ENCODE measurements at regions not wholly inside any gene's neighbourhood (a gene's known extent, or its start where the extent isn't known, plus 50 kb on each side); places are given as distances from the start of the nearest gene placed in this dataset.

DNA sequence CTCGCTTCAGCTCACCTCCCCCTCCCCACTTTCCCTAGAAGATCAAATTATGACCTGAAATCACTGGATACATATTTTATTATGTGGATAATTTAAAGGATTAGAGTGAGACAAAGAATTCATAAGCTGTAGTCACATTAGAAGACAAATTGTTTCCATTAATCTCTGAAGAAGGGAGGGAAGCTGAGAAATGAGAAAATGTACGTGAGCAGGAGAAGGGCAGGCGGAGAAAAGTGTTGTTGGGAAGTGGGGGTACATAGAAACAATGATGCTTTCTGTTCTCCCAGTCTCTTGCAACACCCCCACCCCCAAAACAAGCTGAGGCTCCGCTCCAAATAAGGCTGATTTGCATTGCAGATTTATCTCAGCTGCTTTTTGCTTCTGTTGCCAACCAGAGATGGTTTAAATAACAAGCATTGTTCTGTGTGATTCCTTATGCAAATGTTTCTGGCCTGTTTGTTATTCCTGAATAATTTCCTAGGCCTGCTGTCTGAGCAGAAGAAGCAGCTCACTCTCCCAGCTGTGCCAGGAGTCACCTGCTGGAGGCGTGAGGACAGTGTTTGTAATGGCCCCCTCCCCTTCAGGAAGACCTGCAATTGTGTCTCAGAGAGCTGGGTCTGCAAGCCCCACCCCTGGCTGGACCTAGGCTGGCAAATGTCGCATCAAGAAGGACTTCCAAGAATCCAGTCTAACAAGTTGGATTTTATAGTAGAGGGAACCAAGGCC is 121.8 kb upstream of the TNR start:
- FAIRE-seq (no peak), DNase-seq (ENCODE audit: low spot score) (no peak)

DNA sequence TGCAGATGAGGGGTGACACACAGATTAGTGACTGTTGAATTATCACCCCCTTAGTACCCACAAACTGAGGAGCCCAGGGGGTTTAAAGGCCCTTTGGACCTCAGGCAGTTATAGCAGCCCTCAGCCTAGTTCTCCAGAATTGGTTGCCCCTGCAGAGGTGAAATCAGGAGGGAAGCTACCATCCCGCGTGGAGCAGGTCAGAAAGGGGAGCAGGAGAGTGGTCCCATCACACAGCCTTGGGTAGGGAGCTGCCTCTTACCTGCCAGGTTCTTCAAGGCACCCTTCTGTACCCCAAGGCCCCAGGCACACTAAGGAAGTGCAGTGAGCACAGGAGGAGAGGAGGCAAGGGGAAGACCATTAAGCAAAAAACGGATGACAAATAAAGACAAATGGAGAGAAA is 121.2 kb upstream of the TNR start:
- FAIRE-seq (no peak), DNase-seq (ENCODE audit: low spot score) (no peak)

DNA sequence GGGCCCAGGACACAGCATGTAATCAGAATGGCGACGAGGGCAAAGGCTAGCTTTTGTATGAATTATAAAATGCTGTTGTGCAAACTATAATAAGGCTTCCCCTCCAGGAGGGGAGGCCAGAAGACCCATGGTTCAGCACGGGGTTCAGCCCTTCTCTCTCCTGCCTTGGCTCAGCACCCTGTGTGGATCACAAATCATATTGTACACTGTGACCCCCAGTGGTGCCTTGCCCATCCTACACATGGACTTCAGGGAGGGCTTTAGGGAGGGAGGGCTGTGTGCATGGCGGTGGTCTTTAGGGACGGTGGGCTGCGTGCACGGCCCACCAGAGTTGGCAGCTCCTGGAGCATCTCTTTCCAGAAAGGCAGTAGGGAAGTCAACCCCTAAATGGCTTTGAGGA is 120.8 kb upstream of the TNR start:
- DNase-seq (ENCODE audit: low spot score) (no peak), FAIRE-seq (no peak)

DNA sequence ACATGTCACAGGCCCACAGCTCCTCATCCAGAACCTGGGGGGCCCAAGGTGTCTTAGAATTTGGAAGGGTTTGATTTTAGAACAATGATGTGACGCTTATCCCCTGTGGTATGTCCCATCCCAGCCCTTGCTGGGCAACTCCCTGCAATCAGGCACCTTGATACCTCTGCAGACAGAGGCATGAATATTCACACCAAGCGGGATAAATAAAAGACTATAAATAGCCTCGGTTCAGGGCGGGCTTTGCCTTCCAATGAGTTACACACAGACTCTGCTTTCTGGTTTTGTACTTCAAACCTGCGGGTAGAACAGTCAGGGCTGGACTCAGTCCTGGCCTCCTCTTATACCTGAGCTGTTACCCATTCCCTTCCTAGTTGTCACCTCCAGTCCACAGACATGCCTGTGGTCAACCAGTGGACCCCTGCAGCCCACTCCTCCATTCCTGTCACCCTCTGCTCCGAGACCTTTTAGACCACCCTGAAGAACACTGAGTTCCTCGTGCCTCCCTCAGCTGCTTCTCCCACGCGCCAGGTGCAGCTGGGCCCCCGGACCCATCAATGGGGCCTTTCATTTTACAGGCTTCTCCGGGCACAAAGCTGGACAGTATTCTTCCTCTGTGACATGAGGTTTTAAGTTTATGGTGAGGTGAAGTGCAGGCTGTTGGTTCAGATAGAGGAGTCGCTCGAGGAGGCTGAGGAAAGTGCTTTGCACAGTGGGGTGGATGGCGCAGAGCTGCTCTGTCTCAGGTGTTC is 120.1 kb upstream of the TNR start:
- FAIRE-seq (no peak), DNase-seq (ENCODE audit: low spot score) (no peak)

DNA sequence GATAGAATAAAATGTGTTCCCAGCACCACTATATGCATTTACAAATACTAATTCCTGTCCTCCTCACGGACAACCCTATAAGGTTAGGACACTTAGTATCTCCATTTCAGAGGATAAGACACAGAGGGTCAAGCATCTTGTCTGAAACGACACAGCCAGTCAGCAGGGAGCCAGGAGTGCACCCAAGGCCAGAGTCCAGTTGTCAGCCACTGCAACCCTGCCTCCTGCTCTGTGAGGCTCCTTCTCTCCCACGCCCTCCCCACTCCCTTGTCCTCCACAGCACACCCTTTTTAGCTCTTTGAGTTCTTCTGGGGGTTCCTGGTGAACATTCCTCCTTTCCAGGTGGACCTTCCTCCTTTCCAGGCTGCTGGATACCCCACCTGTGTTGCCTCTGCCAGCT is 119.0 kb upstream of the TNR start:
- FAIRE-seq, result no peak

DNA sequence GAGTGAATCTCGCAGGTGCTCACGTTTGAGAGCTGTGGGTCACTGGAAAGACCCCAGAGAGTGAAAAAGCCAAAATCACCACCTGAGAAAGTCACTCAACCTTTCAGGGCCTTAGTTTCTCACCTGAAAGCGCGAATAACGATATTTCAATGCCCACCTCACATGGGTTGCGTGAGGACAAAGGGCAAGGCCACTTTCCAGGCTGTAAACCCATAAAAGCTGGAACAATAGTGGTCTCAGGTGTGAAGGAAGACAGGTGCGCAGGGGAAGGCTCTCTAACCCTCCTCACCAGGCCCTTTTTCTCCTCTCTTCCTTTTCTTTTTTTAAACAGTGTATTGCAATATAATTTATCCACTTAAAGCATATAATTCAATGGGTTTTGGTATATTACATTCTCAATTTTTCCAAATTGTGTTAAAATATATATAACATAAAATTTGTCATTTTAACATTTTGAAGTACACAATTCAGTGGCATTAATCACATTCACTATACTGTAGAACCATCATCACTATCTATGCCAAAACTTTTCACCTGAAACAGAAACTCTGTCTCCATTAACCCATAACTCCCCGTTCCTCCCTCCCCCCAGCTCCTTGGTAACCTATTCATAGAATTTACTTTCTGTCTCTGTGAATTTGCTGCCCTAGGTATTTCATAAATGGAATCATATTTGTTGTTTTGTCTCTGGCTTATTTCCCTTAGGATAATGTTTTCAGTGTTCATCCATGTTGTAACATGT is 118.4 kb upstream of the TNR start:
- DNase-seq (ENCODE audit: low spot score), result no peak
- FAIRE-seq, result no peak

More for the DNA sequence above, 119.0 kb upstream of the TNR start:
- no peak for DNase-seq (ENCODE audit: low spot score)

DNA sequence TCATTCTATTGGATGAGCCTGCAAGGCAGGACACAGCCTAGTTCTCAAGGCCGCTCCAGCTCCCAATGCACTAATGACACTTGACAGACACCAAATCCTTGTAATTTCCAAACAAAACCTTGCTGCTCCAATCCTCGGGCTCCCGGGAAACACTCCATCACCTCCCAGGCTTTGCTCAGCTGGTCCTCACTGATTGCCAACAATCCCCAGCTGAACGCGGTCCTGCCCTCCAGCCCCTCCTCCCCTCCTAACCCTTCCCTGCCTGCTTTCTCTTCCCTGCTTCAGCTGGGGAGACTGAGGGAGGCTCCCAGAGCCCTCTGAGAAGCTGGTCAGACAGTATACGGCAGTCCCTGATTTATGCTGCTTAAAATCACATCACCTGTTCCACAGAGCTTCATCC is 114.4 kb upstream of the TNR start:
- FAIRE-seq (no peak), DNase-seq (ENCODE audit: low spot score) (no peak)

DNA sequence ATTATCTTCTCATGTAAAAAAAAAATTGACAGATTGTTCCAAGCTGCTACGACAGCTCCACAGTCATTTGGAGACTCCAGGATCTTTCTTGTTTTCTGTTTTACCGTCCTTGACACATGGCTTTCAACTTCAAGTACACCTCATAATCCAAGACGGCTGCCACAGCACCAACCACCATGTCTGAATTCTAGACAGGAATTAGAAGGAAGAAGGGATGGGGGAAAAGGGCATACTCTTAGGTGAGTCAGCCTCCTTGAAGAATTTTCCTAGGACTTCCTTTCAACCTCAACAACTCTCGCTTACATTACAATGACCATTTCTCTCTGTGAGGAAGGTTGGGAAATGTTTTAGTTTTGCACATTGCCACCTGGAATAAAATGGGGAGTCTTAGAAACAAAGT is 110.3 kb upstream of the TNR start:
- DNase-seq (ENCODE audit: low spot score), result no peak
- FAIRE-seq, result no peak

DNA sequence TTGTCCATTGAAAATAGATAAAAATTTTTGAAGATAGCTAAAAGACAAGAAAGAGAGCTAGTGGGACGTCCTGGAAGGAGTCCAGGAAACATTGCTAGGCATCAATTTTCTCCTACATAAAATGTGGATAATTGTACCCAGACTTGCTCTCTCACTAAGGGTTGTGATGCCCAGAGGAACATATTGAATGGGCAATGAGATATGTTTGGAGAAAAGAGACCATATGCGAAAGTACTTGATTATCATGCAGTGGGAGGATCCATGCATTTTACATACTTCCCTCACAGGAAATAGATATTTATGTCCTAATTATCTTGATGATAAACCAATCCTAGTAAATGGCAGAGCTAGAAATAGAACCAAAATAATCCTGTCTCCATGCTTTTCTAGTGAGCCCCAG is 108.4 kb upstream of the TNR start:
- DNase-seq (ENCODE audit: low spot score), result no peak
- FAIRE-seq, result no peak

DNA sequence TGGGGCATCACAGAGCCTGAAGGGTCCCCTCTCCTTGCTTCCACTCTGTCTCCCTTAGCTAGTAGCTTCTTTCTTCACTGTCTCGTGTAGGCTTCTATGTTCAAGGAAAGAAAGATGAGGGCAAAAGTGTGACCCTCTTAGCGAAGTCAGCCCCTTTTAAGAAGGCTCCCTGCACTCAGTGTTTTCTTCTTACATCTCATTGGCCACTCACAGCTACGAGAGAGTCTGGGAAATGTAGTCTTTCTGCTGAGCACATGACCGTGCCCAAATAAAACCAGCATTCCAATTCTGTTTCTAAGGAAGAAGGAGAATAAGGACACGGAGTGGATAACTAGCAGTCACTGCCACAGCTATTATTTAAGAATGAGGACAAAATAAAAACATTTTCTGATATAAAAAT is 104.9 kb upstream of the TNR start:
- no peak for FAIRE-seq
- no peak for DNase-seq (ENCODE audit: low spot score)

DNA sequence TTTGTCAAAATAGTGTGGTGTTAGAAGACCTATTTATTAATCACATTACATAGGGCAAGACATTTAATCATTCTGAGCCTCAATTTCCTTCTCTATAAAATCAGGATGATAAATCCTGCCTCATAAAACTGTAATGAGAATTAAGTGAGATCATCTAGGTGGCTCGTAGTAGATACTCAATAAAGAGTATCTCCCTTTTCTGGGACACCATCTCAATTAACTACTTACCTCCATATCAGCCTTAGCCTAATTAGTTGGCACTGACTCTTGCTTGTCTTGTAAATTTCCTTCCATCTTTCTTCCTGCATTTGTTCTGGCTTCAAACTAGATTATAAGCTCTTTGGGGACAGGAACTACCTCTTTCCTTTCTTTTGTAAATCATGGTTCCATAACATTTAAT is 102.6 kb upstream of the TNR start:
- FAIRE-seq (no peak), DNase-seq (ENCODE audit: low spot score) (no peak)

DNA sequence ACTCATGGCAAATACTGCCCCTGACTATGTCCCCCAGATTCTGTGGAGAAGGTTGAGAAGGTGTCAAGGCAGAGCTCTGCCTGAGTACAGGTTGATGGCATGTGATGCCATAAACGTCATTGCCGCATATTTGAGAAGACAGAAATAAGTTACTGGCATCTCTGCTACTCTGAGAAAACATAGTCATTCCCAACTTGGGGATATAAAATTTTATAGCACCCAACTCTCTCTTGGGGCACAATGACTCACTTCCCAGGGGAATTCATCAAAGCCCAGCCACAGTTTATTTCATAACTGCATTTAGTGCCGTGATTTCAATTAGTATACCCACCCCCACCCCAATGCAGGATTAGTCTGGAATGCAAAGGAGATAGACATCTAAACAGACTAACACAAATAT is 101.9 kb upstream of the TNR start:
- DNase-seq (ENCODE audit: low spot score) (no peak), FAIRE-seq (no peak)

DNA sequence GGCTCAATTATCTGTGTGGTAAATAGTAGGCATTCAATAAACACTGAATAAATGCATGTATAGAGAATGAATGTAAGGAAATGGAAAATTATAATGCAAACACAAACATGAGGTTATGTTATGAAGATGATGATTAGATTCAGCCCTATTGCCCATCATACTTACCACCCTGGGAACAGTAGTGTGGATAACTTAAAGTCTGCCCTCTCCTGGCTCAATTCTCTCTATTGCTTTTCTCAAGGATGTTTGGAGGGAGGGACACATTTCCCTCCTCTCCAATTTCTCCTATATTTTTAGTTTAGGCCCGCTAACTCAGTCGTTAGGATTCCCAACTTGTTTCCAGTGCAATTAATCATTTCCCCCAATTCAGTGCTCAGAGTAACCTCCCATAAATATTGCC is 101.5 kb upstream of the TNR start:
- no peak for FAIRE-seq
- no peak for DNase-seq (ENCODE audit: low spot score)

DNA sequence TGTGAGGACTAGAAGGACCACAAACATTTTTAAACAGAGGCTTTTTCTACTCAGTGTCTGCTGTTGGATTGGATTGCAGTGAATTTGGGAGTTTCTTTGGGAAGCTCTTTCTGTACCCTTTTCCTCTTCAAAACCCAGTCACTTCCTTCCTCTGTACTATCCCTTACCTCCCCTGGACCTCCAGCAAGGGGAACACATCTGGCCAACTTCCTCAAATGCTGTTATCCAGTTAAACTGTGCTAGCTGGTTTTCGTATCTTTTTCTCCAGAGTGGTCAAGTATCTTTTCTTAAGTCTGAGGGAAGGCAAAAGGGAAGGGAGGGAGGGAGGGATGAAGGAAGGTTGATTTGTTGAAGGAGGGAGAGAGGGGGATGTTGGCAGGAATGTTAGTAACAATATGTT is 99.2 kb upstream of the TNR start:
- FAIRE-seq (no peak), DNase-seq (ENCODE audit: low spot score) (no peak)

DNA sequence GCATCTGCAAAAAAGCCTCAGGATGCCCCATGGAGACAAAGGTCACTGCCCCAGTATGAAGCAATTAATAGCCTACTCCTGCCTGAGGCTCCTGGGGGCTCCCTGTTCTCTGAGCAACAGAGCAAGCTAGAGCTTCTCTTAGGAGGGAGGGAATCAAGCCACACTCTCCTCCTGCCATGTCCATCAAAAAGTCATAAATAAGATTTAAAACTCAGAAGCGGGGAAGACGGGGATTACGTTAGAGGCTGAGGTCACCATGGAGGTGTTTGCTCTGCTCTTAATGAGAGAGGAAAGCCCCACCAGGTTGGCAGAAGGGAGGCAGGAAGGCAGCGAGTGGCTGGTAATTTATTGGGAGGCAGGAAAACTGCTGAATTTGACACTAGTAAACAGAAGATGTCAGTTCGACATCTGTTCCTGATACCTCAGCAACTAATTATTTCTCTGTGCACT is 98.4 kb upstream of the TNR start:
- no peak for DNase-seq (ENCODE audit: low spot score)
- FAIRE-seq, result no peak

DNA sequence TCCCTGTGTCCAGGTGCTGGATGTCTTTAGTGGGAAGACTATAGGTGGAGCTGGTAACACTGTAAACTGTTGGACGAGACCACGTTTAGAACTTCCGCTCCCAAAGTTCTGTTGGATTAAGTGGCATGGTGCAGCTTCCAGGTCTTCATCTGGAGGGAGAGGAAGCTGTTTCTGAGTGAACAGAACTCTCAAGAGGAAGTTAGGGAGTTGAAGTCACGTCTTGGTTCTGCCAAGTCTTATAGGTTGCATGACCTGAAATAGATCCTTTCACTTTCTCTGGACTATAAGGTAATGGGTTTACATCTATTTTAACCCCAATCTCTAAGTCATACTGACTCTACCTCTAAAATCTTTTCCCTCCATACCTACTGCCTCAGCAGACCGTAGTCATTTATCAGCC is 97.4 kb upstream of the TNR start:
- DNase-seq (ENCODE audit: low spot score), result no peak
- FAIRE-seq, result no peak

DNA sequence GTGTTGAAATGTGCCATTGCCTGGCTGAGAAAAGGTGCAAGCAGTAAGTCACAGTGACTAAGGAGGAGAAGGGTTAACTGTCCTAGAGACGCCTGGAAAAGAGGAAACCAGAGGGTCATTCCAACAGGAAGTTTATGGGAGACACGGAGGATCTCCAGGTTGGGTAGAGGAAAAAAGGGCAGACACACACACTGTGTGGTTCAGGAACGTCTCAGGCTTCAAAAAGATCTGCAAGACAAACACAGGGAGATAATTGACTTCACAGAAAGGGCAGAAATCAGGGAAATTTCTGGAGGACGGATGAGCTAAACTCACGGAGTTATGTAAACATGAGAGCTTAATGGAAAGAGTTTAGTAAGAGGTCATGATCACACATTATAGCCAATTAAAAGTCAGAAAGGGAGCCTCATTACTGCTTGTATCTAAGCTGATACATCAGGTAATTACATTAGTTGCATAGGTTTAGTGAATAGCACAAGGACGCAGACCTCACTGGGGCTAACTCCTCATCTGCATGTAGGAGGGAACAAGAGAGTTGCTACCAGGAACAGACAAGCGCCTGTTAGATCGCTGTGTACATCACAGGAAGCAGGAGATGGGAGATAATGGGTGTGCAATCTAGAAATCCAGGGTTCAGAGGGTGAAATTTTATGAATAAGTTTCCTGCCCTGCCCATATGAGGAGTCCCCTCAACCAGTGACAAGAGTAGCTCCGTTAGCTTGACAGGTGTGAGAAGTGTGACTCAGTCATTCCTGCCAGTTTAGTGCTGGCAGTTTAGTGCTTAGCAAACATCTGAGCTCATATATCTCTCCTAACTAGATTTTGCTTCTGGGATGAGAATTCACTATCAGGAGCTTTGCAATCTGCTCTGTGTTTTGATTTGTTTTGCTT is 96.6 kb upstream of the TNR start:
- FAIRE-seq, result no peak
- DNase-seq (ENCODE audit: low spot score), result peak; percentile 23

DNA sequence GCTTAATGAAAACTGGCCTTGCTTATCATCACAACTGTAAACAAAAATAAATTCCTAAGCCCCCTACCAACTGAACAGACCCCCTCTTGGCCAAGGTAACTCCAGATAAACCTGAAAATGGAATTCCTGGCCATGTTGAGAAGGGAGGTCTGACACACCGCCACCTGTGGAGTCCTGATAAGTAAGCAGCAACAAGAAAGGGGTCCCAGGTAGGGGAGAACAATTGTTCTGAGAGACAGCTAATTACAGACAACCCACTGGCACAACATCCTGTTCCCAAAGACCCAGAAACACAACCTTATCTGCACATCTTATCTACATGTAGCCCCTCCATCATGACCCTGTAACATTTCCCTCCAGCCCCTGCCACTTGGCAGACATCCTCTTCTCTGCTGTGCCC is 91.2 kb upstream of the TNR start:
- no peak for DNase-seq (ENCODE audit: low spot score)
- no peak for FAIRE-seq

DNA sequence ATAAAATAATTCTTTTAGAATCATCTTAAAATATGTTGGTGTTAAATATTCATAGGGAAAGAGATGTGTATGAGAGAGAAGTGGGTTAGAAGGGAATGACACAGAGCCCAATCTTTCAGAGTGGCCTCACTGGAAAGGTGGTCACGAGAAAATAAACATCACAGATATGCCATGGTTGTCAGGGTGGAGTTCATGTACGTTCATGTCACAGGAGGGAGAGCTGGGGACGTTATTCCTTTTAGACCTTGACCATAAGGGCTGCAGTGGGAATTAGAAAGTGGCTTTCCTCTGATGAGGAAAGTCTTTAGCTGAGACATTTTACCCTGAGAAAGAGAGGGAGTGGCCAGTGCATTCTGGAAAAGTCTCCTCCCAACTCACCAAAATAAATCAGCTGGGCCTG is 90.6 kb upstream of the TNR start:
- no peak for DNase-seq (ENCODE audit: low spot score)
- FAIRE-seq, result no peak

DNA sequence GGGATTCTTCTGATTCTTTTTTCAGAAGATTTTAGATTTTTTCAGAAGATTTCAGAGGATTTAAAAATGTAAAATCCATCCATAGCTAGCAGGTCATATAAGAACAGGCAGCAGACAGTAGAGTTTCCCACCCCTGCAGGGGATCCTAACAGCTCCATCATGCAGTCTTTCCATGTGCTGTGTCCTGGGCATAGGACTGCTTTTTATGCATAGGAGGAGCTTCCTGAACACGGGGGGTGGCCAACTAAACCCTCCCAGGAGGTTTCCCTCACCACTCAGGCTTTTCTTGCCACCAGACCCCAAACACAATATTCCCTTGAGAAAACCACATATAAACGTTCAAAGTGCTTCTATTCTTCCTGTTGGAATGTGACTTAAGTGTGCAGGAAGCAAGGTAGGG is 90.1 kb upstream of the TNR start:
- FAIRE-seq (no peak), DNase-seq (ENCODE audit: low spot score) (no peak)

DNA sequence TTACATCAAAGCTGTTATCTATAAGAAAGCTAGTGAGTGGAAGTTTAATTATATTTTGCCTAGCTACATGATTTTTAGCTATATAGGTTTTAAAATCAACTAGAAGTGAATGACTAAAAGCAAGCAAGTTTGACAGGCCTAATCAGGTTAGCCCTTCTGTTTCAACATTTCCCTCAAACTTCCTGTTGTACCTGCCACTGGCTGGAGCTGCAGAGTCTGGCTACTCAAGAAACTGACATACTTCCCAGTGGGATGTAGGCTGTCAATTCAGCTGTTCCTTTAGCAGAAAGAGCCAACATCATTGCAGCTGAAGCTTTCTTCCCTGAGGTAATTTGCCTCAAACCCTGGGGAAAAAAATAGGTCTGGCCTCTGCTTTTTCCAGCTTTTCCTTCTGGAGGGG is 87.1 kb upstream of the TNR start:
- no peak for FAIRE-seq
- no peak for DNase-seq (ENCODE audit: low spot score)

DNA sequence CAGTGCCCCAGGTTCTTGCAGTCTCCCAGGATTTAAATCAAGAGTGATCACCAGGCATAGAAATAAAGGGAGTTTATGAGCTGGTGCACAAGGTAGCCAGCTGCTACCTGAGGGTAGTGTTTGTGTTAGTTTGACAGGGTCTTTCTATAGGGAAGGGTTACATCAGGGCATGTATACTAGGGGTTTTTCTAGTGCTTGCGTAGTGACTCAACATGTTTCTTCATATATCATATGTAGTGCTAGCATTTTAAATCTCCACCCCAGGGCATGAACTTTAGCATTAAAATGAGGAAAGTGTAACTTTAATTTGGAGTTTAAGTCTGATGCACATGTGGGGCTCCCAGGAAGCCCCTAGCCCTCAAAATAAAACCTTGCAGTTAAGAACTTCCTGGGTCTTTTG is 86.5 kb upstream of the TNR start:
- DNase-seq (ENCODE audit: low spot score) (no peak), FAIRE-seq (no peak)

Measured in urothelium cell line (cell line).